Calu3 (cell line): ENCODE measurements at regions not wholly inside any gene's neighbourhood (a gene's known extent, or its start where the extent isn't known, plus 50 kb on each side); places are given as distances from the start of the nearest gene placed in this dataset.

Experiments
- BruUV-seq: library from RNA; stranded (reverse); fragments of 400-500 nt; replicated peaks from 2 replicates; lab custom pipeline; 2021; lab: Mats Ljungman, UMichigan
- CTCF ChIA-PET: fragments of 300-600 bp; sonication (Branson Sonifier 250); formaldehyde crosslinking; loops from one replicate; lab custom pipeline; 2022; ENCODE audit warnings: antibody characterized with exemption; lab: Charles Lee
- DNase-seq: peaks from one replicate; pipeline ENCODE4 v3.0.0; 2022
- H3K27ac Mint-ChIP-seq: one replicate; pipeline ENCODE4 v1.8.0; 2022; ENCODE audit warnings: mixed read lengths; ENCODE audit not compliant: unreplicated experiment
- H3K27me3 Mint-ChIP-seq: one replicate; pipeline ENCODE4 v1.8.0; 2022; ENCODE audit warnings: mixed read lengths; ENCODE audit not compliant: unreplicated experiment
- H3K36me3 Mint-ChIP-seq: one replicate; pipeline ENCODE4 v1.8.0; 2022; ENCODE audit warnings: mild to moderate bottlenecking, moderate library complexity, mixed read lengths; ENCODE audit not compliant: insufficient read depth, unreplicated experiment
- H3K4me1 Mint-ChIP-seq: one replicate; pipeline ENCODE4 v1.8.0; 2022; ENCODE audit warnings: mild to moderate bottlenecking, low read depth, mixed read lengths; ENCODE audit not compliant: unreplicated experiment
- H3K4me3 Mint-ChIP-seq: one replicate; pipeline ENCODE4 v1.8.0; 2022; ENCODE audit warnings: mild to moderate bottlenecking, low read depth, moderate library complexity, mixed read lengths; ENCODE audit not compliant: unreplicated experiment
- H3K9me3 Mint-ChIP-seq: one replicate; pipeline ENCODE4 v1.8.0; 2022; ENCODE audit warnings: low read depth, mixed read lengths; ENCODE audit not compliant: unreplicated experiment
- intact Hi-C: fragments of 100-400 bp; cut with micrococcal nuclease; formaldehyde crosslinking; loops from one replicate; pipeline ENCODE4 v1.10.0; 2022; ENCODE audit not compliant: unreplicated experiment
- TF ChIP-seq, protein P1 (sequence below): fragments of 200-600 bp; IDR thresholded peaks from one replicate; pipeline ENCODE4 v1.8.0; 2022; ENCODE audit warnings: antibody characterized with exemption; ENCODE audit not compliant: unreplicated experiment

DNA sequence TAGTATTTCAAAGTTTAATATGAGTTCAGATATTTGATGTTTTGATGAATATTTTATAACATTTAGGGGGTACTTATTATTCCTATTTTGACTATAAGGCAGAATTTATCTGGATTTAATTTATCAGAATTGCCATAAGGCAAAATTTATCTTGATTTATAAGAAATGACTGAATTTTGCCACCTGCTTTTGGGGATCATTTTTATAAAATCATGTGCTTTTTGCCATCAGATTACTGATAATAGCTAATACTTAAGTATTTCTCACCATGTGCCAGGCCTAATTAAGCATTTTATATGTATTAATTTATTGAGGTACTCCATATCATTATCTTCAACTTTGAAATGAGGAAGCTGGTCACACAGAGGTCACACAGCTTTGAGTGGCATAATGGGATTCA lies 423.7 kb downstream of the PRKD1 start:
- CTCF ChIA-PET: no interaction called here
- no peaks in the 10 kb centered on the region for H3K4me1 Mint-ChIP-seq
- H3K36me3 Mint-ChIP-seq: no peaks in the 10 kb centered on the region
- H3K27me3 Mint-ChIP-seq: no peaks in the 10 kb centered on the region
- TF ChIP-seq, protein P1, sequence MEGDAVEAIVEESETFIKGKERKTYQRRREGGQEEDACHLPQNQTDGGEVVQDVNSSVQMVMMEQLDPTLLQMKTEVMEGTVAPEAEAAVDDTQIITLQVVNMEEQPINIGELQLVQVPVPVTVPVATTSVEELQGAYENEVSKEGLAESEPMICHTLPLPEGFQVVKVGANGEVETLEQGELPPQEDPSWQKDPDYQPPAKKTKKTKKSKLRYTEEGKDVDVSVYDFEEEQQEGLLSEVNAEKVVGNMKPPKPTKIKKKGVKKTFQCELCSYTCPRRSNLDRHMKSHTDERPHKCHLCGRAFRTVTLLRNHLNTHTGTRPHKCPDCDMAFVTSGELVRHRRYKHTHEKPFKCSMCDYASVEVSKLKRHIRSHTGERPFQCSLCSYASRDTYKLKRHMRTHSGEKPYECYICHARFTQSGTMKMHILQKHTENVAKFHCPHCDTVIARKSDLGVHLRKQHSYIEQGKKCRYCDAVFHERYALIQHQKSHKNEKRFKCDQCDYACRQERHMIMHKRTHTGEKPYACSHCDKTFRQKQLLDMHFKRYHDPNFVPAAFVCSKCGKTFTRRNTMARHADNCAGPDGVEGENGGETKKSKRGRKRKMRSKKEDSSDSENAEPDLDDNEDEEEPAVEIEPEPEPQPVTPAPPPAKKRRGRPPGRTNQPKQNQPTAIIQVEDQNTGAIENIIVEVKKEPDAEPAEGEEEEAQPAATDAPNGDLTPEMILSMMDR: no peak
- peaks cover 5% of the 10 kb centered on the region for H3K9me3 Mint-ChIP-seq
- no peak overlapping the region for H3K4me3 Mint-ChIP-seq
- no TSS peak for BruUV-seq
- intact Hi-C loops: no loop called here
- H3K27ac Mint-ChIP-seq: no peak overlapping the region
- no peak for DNase-seq

DNA sequence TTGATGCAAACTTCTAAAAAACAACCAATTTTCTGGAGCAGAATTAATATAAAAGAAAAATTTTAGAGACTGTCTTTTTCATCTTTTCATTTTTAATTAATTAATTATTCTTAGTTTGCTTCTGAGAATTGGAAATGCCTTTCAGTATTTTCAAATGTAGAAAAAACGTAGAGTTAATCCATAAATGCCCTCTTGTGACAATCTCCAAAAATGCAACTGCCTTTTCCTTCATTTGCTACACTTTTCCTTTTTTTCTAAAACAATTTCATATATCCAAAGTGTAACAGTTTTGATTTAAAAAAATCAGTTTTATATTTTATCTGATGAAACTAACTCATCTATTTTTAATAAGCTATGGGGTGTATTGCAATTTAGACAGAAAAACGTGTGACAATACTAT lies 409.3 kb downstream of the PRKD1 start:
- TF ChIP-seq, protein P1: no peak
- no TSS peak for BruUV-seq
- Mint-ChIP-seq H3K27me3 (no peaks in the 10 kb centered on the region), H3K36me3 (no peaks in the 10 kb centered on the region), H3K27ac (no peak overlapping the region), H3K4me1 (no peaks in the 10 kb centered on the region), H3K4me3 (no peak overlapping the region), H3K9me3 (peaks cover 4% of the 10 kb centered on the region)
- DNase-seq: no peak
- intact Hi-C loops: no loop called here
- CTCF ChIA-PET: no interaction called here

DNA sequence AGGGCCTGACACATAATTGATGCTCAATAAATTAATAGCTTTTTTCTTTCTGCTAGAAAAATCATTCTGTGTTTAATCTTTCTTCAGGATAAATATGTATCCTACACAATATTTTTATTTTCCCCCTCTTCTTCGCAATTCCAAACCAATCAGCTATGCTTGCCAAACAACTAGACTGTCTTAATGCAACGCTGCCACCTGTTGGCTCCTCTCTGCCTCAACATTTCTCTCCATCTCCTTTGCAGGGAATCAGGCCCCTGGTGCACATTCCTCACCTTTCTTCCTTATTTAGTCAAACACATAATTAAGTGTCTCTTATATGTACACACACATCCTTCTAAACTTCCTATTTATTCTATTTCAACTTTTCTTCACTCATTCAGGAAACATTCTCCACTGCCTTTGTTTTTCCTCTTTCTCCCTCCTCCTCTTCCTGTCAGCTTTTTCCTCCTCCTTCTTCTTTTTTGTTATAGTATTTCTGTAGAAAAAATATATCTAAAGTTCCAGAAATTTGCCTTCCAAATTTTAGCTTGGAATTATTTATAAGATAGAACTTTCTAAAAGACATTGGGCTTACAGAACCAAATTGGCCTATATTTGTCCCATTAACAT lies 406.0 kb downstream of the PRKD1 start:
- no peaks in the 10 kb centered on the region for H3K4me1 Mint-ChIP-seq
- peaks cover 4% of the 10 kb centered on the region for H3K9me3 Mint-ChIP-seq
- H3K36me3 Mint-ChIP-seq: no peaks in the 10 kb centered on the region
- no TSS peak for BruUV-seq
- TF ChIP-seq, protein P1: peak; percentile 28
- peak; percentile 41 for DNase-seq
- no peak overlapping the region for H3K27ac Mint-ChIP-seq
- intact Hi-C loops: loop anchor here (1.0 to 10.0 kb wide), 3 partner anchors 297 to 767 kb away; no protein-coding TSS in a partner anchor
- H3K27me3 Mint-ChIP-seq: no peaks in the 10 kb centered on the region
- no peak overlapping the region for H3K4me3 Mint-ChIP-seq
- CTCF ChIA-PET: interaction anchor here (0.7 to 1.0 kb wide), 2 partner anchors 505 to 764 kb away, joined by 5 to 6 read pairs; no protein-coding TSS in a partner anchor
